Stimulated activated CD4-positive, alpha-beta T cell treated with anti-CD3 and anti-CD28 coated beads, Interleukin-12 subunit alpha, Interleukin-12 subunit beta, amount 100 ng/mL, for 48 hours (primary cell): ENCODE measurements at regions not wholly inside any gene's neighbourhood (a gene's known extent, or its start where the extent isn't known, plus 50 kb on each side); places are given as distances from the start of the nearest gene placed in this dataset.

Source experiments
- DNase-seq, 3 donors: peaks; one replicate each; pipeline ENCODE4 v3.0.0-alpha.2; 2020; ENCODE audit warnings: low read depth in 2 of 3, low spot score in 1 of 3

DNA sequence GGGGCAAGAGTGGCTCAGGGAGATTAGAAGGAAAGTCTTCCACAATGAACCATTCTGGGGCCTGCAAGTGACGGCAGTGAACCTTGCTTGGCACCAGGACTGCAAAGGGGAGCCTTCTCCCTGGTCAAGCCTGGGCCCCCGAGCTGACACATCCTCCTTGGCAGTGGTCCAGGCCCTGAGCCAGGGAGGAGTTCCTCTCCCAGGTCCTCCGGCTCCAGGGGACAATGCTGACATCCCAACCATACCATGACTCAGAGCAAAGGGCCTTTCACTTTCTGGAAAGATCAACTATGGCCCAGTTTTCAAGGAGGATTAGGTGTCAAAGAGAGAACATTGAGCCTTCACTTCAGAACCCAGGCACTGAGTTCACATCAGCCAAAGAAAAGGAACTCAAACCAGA, 756.5 kb upstream of the TBX3 start:
- no peak for DNase-seq

DNA sequence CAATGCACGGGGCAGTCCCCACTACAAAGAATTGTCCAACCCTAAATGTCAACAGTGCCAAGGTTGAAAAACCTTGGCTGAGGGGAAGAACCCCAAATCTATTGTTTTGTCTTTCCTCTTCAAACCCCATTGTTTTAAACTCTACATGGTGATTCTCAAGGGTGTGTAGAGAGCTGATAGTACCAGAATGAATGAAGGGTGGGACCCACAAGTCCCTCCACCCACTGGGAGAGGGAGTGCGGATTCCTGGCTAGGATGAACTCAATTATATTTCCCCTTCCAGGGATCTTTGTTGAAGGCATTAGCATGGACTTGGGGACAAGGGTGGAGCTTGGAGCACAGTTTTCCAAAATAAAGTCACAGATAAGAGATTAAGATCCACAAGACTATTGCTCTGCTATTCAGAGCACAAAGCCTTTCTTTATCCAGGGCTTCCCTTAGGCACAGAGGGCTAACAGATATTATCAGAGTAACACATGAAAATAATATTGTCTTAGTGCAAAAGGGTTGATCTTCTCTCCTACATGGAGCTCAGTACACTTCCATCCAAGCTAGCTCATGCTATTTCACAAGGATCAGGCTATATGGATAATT, 755.1 kb upstream of the TBX3 start:
- no peak for DNase-seq

DNA sequence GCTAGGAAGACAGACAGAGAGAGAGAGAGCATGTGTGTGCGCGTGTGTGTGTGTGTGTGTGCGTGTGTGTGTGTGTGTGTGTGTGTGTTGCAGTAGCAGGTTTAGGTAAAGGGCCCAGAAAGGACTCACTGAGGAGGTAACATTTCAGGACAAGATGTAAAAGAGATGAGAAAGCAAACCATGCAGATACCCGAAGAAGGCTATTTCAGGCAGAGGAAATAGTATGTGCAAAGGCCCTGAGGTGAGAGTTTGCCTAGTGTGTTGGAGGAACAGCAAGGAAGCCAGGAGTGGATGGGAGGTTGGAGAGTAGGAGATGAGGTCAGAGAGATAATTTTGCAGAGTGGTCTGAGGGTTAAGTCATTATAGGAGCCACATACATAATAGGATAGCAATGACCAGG, 754.3 kb upstream of the TBX3 start:
- DNase-seq: no peak

DNA sequence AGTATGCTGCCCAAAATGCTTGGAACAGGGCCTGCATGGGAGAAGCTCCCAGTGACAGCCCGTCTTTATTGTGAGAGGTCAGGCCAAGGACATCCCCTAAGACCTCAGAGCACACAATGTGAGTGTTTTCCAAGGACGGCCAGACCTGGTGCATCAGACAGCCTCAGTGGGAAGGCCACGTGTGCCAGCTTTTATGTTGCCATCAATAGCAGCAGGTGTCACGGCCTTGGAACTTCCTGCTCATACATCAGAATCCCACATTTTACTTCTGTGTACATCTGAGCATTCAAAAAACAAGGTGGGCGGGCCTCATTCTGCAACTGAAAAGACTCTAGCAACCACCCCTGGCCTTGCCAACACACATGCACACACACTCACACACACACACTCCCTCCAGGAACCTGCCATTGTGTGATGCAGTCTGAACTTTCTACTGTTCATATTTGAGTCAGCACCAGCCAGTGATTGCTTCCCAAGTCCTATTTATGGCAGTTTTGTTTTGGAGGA, 753.1 kb upstream of the TBX3 start:
- no peak for DNase-seq

DNA sequence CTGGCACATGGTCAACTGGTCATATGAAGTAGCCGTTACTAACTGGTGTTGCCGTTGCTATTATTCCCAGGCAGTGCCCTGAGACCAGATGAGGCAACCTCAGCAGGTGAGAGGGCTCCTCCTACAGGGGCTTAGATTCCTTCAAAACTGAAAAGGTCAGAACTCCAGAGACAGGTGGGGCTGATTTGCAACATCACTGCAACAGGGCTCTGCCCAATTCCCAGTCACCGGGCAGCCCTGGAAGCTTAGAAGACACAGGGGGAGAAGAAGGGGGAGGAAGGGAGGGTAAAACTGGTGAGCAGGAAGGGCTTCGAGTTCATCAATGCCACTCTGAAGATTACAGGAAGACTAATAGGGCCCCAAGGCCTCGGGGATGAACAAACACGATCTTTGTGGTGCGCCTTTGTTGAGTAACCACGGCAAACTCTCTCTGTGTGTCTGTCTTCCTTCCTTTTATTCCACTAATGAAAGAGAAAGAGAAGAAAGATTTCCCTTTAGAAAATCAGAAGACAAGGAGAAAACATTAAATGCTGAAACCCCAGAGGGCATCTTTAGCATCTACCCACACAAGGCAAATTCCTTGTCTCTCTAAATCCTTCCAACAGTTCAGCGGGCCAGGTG, 749.1 kb upstream of the TBX3 start:
- DNase-seq: no peak

DNA sequence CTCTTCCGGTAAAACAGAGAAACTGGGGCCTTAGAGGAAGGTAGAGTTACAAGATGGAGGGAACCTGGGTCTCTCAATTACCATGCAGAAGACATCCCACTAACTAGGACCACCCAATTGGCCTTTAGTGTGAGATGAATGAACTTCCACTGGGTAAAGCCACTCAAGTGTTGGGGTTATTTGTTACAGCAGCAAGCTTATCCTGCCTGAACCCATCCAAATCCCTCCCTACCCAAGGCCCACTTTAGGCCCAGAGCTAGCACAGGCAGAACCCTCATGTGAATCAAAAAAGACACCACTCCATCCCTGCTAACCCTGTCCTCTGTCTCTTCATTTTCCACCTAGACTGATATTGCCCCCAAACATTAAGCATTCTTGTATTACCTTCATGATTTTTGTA, 746.7 kb upstream of the TBX3 start:
- DNase-seq: no peak

DNA sequence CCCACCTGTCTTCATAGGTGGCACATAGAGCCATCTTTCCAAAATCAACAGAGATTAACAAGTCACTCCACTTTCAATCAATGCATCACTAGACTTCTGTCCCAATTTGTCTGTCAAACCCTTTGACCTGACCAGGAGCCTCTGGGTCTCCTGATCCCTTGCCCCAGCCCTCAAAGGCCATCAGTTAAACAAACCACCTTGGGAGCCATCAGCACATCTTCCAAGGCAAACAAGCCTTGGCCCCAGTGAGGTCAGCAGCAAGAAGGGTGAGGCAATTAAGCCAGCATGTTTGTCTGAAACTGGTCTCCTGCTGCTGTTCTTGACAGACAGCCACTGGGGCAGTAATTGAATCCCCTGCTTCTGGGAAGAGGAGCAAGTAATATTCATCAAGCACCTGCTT, 742.8 kb upstream of the TBX3 start:
- DNase-seq: no peak

DNA sequence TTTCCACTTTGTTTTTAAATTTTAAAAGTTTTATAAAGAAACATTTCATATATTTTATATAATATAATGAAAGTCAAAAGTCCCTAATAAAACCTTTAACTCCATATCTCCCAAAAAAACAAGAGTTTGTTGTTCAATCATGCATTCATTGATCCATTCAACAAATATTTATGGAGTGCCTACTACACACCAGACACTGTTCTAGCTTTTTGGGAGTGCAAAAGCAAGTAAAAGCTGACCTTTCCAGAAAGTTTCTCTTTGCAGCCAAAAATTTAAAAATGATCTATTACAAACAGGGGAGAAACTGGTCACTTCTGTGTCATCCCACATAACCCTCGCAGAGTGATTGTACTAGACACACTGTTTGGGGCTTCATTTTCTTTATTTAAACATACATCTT, 740.0 kb upstream of the TBX3 start:
- DNase-seq: no peak

DNA sequence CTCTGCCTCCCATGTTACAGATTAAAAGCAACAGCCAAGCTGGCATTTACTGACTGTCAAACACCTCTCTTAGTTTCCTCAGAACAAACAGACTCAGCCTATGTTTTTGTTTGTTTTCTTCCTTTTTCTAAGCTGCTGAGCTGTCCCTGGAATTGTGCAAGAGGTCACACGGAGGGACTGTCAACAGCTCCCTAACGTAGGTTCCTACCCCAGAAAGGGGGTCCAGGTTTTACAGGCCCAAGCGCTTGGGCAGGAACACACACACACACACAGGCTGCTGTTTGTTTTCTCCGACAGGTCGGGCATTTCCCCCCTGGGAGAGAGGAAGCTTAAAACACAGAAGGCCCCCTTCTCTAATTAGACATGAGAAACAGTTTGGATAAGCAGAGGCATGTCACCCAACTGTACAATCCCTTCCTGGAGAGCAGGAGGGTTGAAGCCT, 739.6 kb upstream of the TBX3 start:
- DNase-seq: no peak

DNA sequence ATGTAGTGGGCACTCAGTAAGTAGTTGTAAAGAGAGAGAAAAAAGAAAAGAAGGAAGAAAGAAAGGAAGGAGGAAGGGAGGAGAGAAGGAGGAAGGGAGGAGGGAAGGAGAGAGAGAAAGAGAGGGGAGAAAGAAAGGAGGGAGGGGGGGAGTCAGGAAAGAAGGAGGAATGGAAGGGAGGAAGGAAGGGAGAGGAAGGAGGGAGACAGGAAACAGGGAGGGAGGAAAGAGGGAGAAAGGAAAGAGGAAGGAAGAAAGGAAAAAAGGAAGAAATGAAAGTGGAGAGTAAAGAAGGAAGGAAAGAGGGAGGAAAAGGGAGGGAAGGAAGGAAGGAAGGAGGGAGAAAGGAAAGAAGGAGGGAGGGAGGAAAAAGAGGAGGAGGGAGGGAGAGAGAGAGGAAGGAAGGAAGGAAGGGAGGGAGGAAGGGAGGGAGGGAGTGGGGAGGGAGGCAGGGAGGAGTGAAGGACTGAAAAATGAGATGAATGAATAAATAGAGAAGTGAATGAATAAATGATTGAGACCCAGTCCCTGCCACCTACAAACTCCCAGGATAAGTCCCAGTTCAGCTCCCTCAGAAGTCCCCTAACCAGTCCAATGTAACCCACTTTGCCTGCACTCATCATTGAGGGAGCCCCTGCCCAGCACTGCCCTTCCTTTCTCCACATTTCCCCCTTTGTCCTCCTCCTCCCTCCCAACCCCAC, 739.0 kb upstream of the TBX3 start:
- no peak for DNase-seq

DNA sequence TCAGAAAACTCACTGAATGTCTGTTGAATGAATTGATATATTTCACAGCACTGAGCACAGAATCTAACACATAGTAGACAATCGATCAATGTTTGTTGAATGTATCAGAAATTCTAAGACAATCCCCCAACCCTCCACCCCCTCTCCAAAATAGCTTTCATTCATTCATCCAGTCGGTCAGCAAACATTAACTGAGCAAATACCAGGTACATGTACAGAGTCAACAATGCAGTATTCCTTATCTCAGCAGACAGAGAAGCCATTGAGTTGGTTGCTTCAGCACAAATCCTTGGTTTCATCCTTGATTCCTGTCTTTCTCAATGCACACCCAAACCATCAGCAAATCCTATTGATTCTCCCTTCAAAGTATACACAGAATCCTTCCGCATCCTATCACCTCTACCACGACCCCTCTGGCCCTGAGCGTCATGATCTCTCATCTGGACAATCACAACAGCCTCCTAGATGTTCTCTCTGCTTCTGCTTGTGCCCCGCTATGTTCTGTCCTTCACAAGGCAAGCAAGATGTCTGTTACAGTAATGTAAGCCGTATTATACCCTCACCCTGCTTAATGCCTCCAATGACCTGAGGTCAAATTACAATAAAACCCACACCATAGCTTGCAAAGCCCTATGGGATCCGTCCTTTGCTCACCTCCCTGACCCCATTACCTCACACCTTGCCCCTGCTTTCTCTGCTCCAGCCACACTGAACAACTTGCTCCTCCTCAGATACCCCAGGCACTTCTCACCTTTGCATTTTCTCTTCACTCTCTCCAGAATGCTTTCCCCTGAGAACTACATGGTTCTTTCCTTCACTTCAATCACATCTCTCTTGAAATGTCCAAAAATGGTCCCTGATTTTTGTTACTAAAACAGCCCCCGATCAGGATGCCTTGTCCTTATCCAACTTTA, 738.1 kb upstream of the TBX3 start:
- DNase-seq: no peak

DNA sequence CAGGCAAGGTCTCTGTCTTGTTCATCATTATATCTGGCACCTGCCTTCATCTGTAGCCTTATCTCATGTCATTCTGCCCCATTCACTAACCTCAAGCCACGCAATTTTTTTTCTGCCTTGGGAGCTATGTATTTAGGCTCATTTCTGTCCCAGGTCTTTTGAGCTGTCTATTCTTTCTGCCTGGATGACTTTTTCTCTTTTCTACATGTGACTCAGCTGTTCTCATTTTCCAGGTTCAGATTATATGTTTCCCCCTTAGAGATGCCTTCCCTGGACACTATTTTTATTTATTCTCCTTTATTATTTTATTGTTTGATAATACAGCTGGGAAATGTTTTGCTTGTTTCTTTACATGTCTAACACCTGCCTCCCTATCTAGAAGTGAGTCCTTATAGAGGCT, 737.4 kb upstream of the TBX3 start:
- DNase-seq: no peak

DNA sequence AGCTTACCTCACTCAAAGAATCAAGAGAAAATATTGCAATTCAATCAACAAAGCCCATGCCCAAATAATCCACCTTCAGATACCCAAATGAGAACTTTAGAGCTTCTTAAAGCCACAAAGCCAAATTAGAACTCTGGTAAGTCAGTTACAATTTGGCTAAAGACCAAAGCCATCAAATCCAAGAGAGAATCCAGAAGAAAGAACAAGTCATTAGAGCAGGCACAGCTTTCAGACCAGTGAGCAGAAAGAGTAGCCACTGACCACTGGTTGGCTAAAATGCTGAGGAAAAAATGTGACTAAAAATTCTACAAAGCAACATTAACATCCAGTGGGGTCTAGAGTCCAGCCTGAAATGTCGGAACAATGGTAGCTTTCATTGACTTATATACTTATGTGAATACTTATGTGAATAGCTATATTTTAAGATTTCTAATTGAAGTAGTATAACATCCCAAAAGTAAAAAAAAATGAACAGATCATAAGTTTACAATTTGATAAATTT, 735.2 kb upstream of the TBX3 start:
- no peak for DNase-seq

DNA sequence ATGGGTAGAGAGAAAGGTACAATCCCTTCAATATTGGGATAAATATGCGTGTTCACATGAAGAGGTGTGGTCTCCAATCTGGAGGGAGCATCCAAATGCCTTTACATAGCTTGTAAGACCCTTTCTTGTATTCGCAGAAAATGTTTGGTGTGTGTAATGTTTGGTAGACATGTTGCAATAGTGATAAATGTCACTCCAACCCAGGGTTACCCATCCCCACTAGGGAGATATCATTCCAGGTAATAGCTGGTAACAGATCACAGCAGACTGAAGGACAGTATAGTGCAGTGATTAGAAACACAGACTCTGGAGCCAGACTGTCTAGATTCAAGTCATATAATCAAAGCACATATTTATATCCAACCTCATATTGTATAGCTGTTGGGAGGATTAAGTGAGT, 733.6 kb upstream of the TBX3 start:
- no peak for DNase-seq

DNA sequence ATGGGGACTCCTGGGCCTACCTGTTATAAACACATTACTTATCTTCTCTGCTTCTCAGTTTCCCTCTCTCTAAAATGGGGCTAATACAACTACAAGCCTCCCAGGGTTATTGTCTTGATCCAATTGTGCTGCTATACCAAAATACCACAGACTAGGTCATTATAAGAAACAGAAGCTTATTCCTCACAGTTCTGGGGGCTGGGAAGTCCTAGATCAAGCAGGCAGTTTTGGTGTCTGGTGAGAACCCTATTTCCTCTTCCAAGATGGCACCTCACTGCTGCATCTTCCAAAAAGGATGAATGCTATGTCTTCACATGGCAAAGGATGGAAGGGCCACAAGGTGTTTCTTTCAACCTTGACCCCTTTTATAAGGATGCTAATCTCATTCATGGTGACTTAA, 732.9 kb upstream of the TBX3 start:
- no peak for DNase-seq

DNA sequence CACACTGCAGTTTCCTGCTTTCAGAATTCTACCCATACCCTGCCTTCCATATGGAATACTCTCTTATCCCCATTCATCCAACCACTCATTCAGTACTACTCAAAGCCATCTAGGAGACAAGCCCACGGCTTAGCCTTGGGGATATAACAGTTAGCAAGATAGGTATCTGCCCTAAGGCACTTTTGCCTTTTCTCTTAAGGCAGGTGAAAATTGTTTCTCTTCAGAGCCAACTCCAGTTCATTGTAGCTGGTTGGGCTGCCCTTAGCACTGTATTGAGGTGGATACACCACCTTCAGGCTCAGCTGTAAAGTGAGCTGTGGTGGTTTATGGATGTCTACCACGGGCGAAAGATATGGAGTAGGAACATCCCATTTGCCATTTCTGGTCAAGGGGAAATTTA, 729.7 kb upstream of the TBX3 start:
- no peak for DNase-seq

DNA sequence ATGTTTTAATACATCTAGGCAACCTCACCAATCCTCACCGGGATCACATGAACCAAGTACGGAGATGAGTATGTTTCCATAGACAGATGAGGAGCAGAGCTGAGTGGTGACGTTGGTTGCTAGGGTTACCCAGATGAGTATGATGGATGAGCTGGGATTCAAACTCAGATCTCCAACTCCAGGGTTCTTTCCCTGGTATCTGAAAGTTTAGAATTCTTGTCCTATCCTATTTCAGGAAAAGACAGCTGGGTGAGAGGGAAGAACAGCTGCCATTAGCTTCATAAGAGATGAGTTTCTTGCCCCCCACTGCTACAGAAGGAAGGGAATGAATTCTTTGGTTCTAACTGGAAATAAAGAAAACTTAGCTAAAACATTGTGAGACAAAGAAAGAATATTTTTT, 728.9 kb upstream of the TBX3 start:
- DNase-seq: no peak

DNA sequence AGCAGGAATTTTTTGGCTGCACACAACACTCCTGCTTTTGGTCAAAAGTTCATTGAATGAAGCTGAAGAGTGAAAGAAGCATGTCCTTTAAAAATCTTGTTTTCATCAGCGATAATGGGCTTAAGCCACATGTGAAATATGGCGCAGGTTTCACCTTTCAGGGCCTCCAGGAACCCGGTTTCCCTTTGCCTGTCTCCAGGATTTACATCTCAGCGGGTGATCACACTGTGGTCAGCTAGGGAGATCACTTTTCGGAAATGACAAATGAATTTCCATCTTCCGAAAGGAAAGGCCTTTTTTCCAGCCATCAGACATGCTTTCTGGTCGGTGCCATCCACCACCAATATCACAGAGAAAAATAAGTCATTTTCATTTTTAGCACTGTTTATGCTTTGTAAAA, 727.1 kb upstream of the TBX3 start:
- DNase-seq: no peak

DNA sequence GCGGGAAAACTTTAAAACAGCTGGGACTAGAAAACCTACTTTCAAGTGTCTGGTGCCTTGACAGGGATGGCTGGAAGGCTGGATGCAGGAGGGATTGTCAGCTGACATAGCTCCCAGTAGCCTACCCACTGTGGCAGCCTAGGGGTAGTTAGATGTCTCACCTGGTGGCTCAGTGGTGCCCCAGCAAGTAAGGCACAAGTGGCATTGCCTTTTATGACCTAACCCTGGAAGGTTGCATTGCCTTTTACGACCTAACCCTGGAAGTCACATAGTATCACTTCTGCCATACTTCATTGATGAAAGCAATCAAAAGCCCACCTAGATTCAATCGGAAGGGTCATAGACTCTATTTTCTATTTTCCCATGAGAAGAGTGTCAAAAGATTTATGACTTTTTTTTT, 724.7 kb upstream of the TBX3 start:
- DNase-seq: no peak

DNA sequence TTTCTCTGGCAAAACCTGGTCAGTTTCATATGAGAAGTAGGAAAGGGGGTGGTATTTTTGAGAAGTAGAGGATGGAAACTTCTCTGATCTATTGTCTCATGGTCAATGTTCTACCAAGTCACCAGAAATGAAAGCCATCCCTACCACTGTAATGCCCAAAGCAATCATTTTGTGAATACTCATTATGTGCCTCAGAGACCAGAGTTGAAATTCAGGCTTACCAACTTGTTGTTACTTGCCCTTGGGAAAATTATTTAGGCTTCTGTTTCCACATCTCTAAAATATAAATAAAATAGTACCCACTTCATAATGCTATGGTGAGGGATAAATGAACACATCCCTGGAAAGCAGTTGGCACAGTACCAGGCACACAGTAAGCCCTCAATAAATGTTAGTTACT, 723.7 kb upstream of the TBX3 start:
- DNase-seq: no peak

DNA sequence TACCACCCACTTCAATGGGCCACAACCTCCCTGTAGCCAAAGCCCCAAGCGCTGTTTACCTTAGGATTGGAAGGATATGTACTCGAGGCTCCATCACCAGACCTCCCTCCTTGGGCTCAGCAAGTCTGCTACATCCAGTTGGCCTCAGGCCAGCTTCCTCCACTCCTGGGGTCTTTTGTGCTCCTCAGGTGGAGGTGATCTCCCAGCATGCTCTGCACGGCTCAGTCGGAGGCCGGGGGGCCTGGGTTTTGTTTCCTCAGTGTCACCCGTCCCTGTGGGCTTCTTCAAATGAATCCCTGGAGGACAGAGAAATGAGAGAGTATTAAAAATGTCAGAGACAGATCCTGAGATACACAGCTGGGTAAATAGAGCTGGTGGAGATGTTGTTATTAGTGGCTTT, 723.1 kb upstream of the TBX3 start:
- DNase-seq: no peak
